ENCODE measurements at regions not wholly inside any gene's neighbourhood (a gene's known extent, or its start where the extent isn't known, plus 50 kb on each side); places are given as distances from the start of the nearest gene placed in this dataset.

DNA sequence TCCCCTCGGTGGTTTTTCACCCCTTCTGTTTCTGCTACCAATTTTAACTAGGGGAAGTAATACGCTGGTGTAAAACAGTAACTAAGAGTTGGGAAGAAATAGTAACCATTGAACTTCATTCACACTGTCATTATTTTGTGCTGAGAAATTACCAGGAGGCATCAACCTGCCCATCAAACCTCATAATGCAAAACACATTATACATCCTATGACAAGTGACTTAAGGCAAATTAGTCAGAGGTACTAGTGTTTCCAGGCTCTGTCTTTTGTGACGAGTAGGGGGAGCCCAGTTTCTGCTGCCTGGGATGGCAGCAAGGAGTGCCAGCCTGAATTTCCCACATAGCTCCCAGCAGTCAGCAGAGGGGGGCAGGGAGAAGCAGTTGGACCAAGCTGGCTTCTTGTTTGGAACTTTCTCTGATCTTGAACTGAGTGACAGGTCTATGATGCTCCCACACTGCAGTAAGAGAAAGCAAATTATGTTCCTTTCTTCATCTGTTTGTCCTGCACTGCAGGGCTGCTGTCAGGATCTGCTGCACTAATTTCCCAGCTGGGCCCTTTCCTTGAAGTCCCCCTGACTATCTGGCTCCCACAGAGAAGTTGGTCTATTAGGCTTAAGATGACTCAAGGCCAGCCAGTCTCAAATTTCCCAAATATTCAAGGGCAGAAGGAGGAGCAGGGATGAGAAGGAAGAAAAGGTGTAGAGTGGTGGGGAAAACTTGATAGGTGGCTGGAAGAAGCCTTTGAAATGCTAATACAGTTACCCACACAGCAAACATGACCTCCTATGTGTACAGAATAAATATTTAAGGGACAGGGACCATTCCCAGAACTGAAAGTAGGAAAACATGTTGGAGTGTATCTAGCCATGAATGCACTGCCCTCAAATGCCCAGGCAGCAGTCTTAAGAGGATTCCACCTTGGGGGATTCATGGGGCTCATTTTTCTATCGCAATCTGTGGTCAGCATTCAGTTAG, 322.8 kb downstream of the SEC16B start:
- TF ChIP-seq EZH2 (IDR thresholded peaks at IDR 0.05; ENCODE audit: borderline replicate concordance, insufficient read depth, low read depth, low read length, poor library complexity, severe bottlenecking) (no peak), CTCF (IDR thresholded peaks at IDR 0.05) (no peak)

Measured in B cell (primary cell).